Rectal smooth muscle tissue (tissue), 1 donor: ENCODE measurements at regions not wholly inside any gene's neighbourhood (a gene's known extent, or its start where the extent isn't known, plus 50 kb on each side); places are given as distances from the start of the nearest gene placed in this dataset.

ENCODE experiments used
- H3K27ac ChIP-seq: one replicate; pipeline ENCODE4 v1.7.0; 2013; ENCODE audit warnings: low read depth, low read length, inconsistent platforms
- H3K27me3 ChIP-seq: one replicate; pipeline ENCODE4 v1.7.0; 2013; ENCODE audit warnings: low read length; ENCODE audit not compliant: control insufficient read depth, insufficient read depth
- H3K36me3 ChIP-seq: one replicate; pipeline ENCODE4 v1.7.0; 2013; ENCODE audit warnings: low read length; ENCODE audit not compliant: control insufficient read depth, insufficient read depth
- H3K4me1 ChIP-seq: one replicate; pipeline ENCODE4 v1.7.0; 2013; ENCODE audit warnings: low read length; ENCODE audit not compliant: control insufficient read depth, insufficient read depth
- H3K4me3 ChIP-seq: one replicate; pipeline ENCODE4 v1.7.0; 2013; ENCODE audit warnings: low read length
- H3K9ac ChIP-seq: one replicate; pipeline ENCODE4 v1.7.0; 2013; ENCODE audit warnings: low read length

DNA sequence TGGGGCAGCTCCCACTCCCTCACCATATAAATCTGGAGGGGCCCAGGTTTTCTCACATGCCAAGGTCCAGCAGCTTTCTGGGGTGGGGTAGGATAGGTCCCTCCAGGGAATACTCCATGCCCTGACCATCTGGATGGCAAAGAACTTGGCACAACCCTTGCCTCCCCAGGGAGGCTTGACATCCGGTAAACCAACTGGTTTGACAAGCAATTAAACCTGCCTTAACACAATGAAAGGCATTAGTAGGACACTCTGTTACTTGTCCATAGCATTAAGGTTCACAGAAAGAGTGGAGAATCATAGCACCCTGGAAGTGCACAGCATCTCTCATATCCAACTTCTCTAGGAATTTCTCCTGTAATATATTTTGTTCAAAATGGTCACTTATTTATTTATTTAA is 63.9 kb upstream of the MAF start:
- H3K27ac ChIP-seq, result no peak overlapping the region
- no peak overlapping the region for H3K4me3 ChIP-seq
- no peaks in the 10 kb centered on the region for H3K27me3 ChIP-seq
- no peaks in the 10 kb centered on the region for H3K36me3 ChIP-seq
- no peak overlapping the region for H3K9ac ChIP-seq
- H3K4me1 ChIP-seq, result no peaks in the 10 kb centered on the region

DNA sequence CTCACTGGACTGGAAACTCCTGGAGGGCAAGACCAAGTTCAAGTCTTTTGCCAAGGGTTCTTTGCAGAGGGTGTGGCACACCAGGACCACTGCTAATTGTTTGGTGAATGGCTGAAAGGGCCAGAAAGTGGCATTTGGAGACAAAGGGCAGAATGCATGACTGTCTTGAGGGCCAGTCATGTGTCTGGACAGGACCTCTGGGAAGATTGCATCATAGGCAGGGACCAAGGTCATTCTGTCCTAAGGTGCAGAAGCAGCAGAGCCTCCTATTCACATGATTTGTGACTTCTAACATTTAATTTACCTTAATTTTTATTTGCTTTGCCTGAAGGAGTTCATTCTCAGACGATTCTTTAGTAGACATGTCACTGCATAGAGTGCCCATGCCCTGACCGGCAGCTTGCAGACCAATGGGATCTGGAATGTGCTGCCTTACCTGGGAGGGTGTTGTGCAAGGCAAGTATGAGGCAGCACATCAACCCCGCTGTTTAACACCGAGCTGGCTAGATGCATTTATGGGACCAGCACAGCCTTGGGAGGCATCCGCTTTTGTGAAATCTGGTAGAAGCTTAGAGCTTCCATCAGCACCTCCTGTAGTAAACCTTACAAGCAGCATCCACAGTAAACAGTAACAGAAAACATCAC is 62.3 kb upstream of the MAF start:
- H3K4me1 ChIP-seq, result no peaks in the 10 kb centered on the region
- H3K9ac ChIP-seq, result no peak overlapping the region
- no peaks in the 10 kb centered on the region for H3K36me3 ChIP-seq
- no peak overlapping the region for H3K27ac ChIP-seq
- no peaks in the 10 kb centered on the region for H3K27me3 ChIP-seq
- H3K4me3 ChIP-seq, result no peak overlapping the region

DNA sequence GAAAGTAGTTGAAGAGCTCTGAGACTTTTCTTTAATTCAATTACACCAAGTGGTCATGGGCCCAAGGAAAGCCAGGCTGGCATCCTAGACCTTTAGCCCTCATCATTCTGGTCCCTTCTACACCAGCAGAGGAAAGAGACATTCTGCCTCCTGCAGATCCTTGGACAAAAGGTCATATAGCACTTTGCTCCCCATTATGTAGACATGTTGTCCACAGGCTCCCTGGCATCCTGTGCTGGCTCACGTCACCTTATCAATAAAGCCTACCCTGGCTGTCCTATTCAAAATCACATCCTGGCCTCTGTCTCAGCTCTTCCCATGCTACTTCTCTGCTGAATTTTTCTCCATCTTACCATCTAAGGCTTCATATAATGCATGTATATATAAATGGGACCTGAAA is 61.6 kb upstream of the MAF start:
- no peaks in the 10 kb centered on the region for H3K4me1 ChIP-seq
- H3K27ac ChIP-seq, result no peak overlapping the region
- no peak overlapping the region for H3K9ac ChIP-seq
- no peaks in the 10 kb centered on the region for H3K27me3 ChIP-seq
- no peaks in the 10 kb centered on the region for H3K36me3 ChIP-seq
- no peak overlapping the region for H3K4me3 ChIP-seq

DNA sequence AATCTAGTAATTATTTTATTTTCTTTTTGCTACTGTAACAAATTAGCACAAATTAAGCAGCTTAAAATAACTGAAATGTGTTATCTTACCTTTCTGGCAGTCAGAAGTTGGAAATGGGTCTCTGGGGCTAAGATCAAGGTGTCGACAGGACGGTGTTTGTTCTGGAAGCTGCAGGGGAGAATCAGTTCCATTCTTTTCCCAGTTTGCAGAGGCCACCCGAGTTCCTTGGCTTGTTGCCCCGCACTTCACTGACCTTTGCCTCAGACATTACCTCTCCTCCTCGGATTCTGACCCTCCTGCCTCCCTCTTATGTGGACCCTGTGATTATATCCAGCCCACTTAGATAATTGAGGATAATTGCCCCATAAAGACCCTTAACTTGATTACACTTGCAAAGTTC is 61.0 kb upstream of the MAF start:
- Histone ChIP-seq H3K4me3 (no peak overlapping the region), H3K9ac (no peak overlapping the region), H3K27ac (no peak overlapping the region), H3K36me3 (no peaks in the 10 kb centered on the region), H3K27me3 (no peaks in the 10 kb centered on the region), H3K4me1 (no peaks in the 10 kb centered on the region)

DNA sequence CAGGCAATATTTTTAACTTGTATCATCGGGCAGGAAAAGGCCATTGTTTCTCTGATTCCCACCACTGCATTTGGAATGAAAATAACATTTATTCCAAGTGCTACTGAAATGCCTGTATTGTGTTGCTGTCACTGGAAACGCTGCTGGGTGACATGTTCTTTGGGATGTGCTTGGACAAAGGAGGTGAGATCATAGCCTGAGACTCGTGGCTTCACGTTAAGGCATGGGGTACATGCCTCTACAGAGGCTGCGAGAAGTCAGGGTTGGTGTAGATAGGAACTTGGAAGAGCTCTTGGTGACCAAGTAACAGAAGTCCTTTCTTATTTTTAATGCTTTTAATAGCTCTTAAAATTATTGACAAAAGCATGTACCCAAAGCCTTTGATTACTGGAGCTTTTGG is 58.8 kb upstream of the MAF start:
- H3K27ac ChIP-seq, result no peak overlapping the region
- H3K27me3 ChIP-seq, result no peaks in the 10 kb centered on the region

DNA sequence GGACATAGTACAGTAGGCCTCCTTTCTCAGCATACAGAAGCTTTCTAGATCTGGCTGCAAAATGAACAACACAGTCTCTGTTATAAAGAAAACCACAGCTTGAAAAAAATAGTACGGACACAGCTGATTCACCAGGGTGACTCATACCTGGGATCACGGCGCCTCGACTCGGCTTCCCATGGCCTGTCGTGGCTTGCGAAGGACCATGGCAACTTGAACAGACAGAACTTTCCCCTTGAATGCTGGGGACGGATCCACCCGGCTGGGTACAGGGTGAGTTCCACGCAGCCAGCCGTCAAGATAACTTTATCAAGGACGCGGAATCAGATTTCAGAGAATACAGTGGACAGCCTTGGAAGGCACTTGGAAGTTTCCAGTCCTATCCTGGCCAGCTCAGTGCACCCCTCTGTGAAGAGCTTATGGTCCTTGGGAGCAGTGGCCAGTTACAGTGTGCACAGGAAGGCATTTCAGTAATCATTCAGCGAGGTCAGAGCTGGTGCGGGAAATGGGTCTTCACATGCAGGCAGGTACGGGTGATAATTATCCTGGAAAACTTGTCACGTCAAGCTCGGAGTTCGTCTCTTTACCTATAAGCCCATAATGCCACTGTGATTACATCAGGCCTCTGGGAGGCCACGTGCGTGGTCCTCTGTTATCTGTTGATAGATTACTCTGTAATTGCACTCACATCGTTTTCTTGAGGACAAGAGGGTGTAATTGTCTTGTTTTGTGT is 57.9 kb upstream of the MAF start:
- Histone ChIP-seq H3K27me3 (no peaks in the 10 kb centered on the region), H3K36me3 (no peaks in the 10 kb centered on the region), H3K27ac (no peak overlapping the region), H3K4me3 (no peak overlapping the region), H3K4me1 (no peaks in the 10 kb centered on the region), H3K9ac (no peak overlapping the region)

More for the DNA sequence above, 58.8 kb upstream of the MAF start:
- Histone ChIP-seq H3K9ac (no peak overlapping the region), H3K4me3 (no peak overlapping the region), H3K4me1 (no peaks in the 10 kb centered on the region), H3K36me3 (no peaks in the 10 kb centered on the region)

DNA sequence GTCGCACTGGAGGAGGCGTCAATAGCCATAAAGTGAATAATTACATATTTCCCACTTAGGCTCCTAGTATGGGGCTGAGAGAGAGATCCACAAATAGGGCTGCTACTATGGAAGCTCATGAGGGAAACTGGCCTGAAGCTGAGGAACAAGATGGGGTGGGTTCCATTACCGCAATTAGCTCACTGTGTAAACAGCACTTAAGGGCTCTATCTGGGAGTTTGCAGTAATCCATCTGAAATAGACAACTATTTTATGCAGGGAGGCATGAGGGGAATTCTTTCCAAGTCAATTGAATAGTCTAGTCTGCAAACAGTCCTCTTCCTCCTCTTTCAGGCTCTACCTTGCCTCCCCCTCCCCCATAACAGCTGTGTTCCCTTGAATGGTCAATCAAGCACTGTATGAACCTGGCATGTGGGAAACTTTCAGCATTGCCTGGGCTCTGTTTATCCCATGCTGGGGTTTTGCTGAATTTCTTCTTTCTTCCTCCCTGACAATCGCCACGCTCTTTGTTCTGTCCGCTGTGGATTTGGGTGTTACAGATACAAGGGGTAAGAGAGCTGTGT is 56.1 kb upstream of the MAF start:
- Histone ChIP-seq H3K27me3 (no peaks in the 10 kb centered on the region), H3K36me3 (no peaks in the 10 kb centered on the region), H3K27ac (no peak overlapping the region), H3K4me1 (no peaks in the 10 kb centered on the region), H3K4me3 (no peak overlapping the region), H3K9ac (no peak overlapping the region)

DNA sequence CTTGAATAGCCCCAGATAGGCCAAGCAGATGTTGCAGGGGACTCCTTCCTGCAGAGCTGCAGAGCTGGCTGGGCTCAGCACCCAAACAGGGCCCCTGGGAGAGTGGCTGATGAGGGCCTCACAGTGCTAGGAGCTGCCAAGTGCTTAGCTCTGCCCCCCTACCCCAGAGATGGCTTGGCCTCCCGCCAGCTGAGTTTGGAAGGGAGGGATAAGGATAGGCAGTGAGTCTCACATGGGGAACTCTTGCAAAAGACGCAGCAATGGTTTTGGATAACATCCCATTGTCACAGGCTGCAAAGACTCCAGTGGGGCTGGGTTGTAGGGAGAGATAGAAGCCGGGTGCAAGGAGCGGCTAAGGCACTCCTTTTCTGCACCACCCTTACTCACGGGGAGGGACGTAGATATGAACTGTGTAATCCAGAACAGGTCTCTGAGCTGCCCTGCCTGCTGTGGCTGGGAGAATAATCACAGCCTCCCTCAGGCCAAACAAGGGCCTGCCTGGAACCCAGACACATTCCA is 52.9 kb upstream of the MAF start:
- no peaks in the 10 kb centered on the region for H3K36me3 ChIP-seq
- no peaks in the 10 kb centered on the region for H3K4me1 ChIP-seq
- no peak overlapping the region for H3K4me3 ChIP-seq
- H3K27ac ChIP-seq, result no peak overlapping the region
- no peaks in the 10 kb centered on the region for H3K27me3 ChIP-seq
- H3K9ac ChIP-seq, result no peak overlapping the region

DNA sequence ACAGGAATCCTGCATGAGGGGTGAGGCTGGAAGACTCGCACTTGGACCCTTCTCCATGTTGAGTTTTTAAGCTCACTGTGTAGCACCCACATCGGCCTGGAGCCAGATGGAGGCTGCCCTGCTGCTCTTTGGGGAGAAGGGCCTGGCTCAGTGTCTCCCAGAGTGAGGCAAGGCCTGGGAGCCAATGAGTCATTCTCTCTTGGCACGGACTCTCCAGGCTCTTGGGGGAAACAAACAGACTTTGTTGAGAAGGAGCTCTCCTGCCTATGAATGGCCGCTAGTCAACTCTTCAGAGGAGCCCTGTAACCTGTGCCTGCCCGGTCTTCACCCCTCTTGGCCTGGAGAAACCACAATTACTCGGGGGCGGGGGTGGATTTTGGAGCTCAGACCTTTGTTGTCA is 50.8 kb upstream of the MAF start:
- H3K36me3 ChIP-seq, result no peaks in the 10 kb centered on the region

More for the DNA sequence above, 50.8 kb upstream of the MAF start:
- Histone ChIP-seq H3K27ac (no peak overlapping the region), H3K27me3 (no peaks in the 10 kb centered on the region), H3K4me1 (no peaks in the 10 kb centered on the region), H3K4me3 (no peak overlapping the region), H3K9ac (no peak overlapping the region)
